GM19023 (cell line): ENCODE measurements at regions not wholly inside any gene's neighbourhood (a gene's known extent, or its start where the extent isn't known, plus 50 kb on each side); places are given as distances from the start of the nearest gene placed in this dataset.
"Not testable (repeated sequence)": the region's sequence is repeated elsewhere in the genome, so short reads cannot be mapped to it uniquely, and the experiment has no call there.

Experiments
- ATAC-seq: cut with Tn5 transposase; IDR thresholded peaks from one replicate; pipeline ENCODE4 v1.9.1; 2021; ENCODE audit warnings: mild to moderate bottlenecking, moderate library complexity; ENCODE audit not compliant: unreplicated experiment

- ATAC-seq, result no peak
Measured at GRCh38 chr10:36026656-36027390, 384.7 kb upstream of the FZD8 start.

- ATAC-seq, result no peak
Measured at GRCh38 chr10:36026081-36026480, 384.0 kb upstream of the FZD8 start.

- no peak for ATAC-seq
Measured at GRCh38 chr10:36023939-36024338, 381.8 kb upstream of the FZD8 start.

GRCh38 chr10:36021096-36021495 lies 379.0 kb upstream of the FZD8 start:
- ATAC-seq, result no peak

- ATAC-seq, result no peak
Measured at GRCh38 chr10:36019749-36020148, 377.7 kb upstream of the FZD8 start.

GRCh38 chr10:36018996-36019395 lies 376.9 kb upstream of the FZD8 start:
- no peak for ATAC-seq

GRCh38 chr10:36017137-36017536 lies 375.0 kb upstream of the FZD8 start:
- no peak for ATAC-seq

- no peak for ATAC-seq
Measured at GRCh38 chr10:36007369-36007768, 365.3 kb upstream of the FZD8 start.

GRCh38 chr10:36003688-36004087 lies 361.6 kb upstream of the FZD8 start:
- ATAC-seq, result no peak

- ATAC-seq, result no peak
Measured at GRCh38 chr10:36003031-36003600, 361.0 kb upstream of the FZD8 start.

GRCh38 chr10:36002445-36002844 lies 360.3 kb upstream of the FZD8 start:
- ATAC-seq, result no peak

- ATAC-seq, result not testable (repeated sequence)
Measured at GRCh38 chr10:36000754-36001153, 358.7 kb upstream of the FZD8 start.

- ATAC-seq, result no peak
Measured at GRCh38 chr10:35998026-35998425, 355.9 kb upstream of the FZD8 start.

- no peak for ATAC-seq
Measured at GRCh38 chr10:35995485-35995884, 353.4 kb upstream of the FZD8 start.

GRCh38 chr10:35993591-35994515 lies 351.8 kb upstream of the FZD8 start:
- no peak for ATAC-seq

- no peak for ATAC-seq
Measured at GRCh38 chr10:35992107-35992506, 350.0 kb upstream of the FZD8 start.

- ATAC-seq, result no peak
Measured at GRCh38 chr10:35986756-35987502, 344.8 kb upstream of the FZD8 start.

GRCh38 chr10:35979116-35979515 lies 337.0 kb upstream of the FZD8 start:
- ATAC-seq, result no peak

GRCh38 chr10:35973912-35974591 lies 332.0 kb upstream of the FZD8 start:
- ATAC-seq, result not testable (repeated sequence)

GRCh38 chr10:35972275-35972674 lies 330.2 kb upstream of the FZD8 start:
- ATAC-seq, result no peak
